Parathyroid adenoma (tissue), 2 donors: ENCODE measurements at regions not wholly inside any gene's neighbourhood (a gene's known extent, or its start where the extent isn't known, plus 50 kb on each side); places are given as distances from the start of the nearest gene placed in this dataset.

Experiments used
- H2AFZ ChIP-seq: fragments of 300-600 bp; sonication (generic); one replicate; pipeline ENCODE4 v1.7.0; 2017; ENCODE audit warnings: antibody characterized with exemption, mild to moderate bottlenecking
- H3K27ac ChIP-seq: fragments of 300-600 bp; sonication (generic); one replicate; pipeline ENCODE4 v1.7.0; 2017
- H3K27me3 ChIP-seq: fragments of 300-600 bp; sonication (generic); one replicate; pipeline ENCODE4 v1.7.0; 2017; ENCODE audit warnings: low read length; ENCODE audit not compliant: control insufficient read depth, insufficient read depth
- H3K36me3 ChIP-seq: fragments of 300-600 bp; sonication (generic); one replicate; pipeline ENCODE4 v1.7.0; 2017; ENCODE audit warnings: low read length; ENCODE audit not compliant: control insufficient read depth, insufficient read depth
- H3K4me1 ChIP-seq: fragments of 300-600 bp; sonication (generic); one replicate; pipeline ENCODE4 v1.7.0; 2017; ENCODE audit warnings: control low read depth
- H3K4me2 ChIP-seq: fragments of 300-600 bp; sonication (generic); one replicate; pipeline ENCODE4 v1.7.0; 2017; ENCODE audit warnings: low read length
- H3K4me3 ChIP-seq: fragments of 300-600 bp; sonication (generic); one replicate; pipeline ENCODE4 v1.7.0; 2017; ENCODE audit warnings: low read depth, low read length
- H3K79me2 ChIP-seq: fragments of 300-600 bp; sonication (generic); one replicate; pipeline ENCODE4 v1.7.0; 2017; ENCODE audit warnings: control low read depth
- H3K9ac ChIP-seq: fragments of 300-600 bp; sonication (generic); one replicate; pipeline ENCODE4 v1.7.0; 2017; ENCODE audit warnings: mild to moderate bottlenecking
- H3K9me3 ChIP-seq: fragments of 300-600 bp; sonication (generic); one replicate; pipeline ENCODE4 v1.7.0; 2017; ENCODE audit warnings: low read length; ENCODE audit not compliant: control insufficient read depth
- TF ChIP-seq, protein P1 (sequence below): fragments of 300-600 bp; sonication (generic); IDR thresholded peaks from one replicate; pipeline ENCODE4 v1.7.0; 2017; ENCODE audit warnings: antibody characterized with exemption, mild to moderate bottlenecking
- donor health status: primary hyperparathyroidism.

DNA sequence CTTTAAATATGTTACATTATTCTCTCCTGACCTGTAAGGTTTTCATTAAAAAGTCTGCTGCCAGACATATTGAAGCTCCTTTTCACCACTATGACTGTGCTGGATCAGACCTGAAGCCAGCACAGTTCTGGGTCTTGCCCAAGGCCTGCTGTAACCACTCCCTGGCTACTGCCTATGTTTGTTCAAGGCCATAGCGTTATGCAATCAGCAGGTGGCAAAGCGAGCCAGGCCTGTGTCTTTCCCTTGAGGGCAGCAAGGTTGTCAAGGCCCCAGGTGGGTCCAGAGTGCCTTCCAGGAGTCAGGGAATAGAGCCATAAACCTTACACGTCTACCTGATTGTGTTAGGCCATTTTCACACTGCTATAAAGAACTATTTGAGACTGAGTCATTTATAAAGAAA, 496.8 kb upstream of the PCDH9 start:
- Histone ChIP-seq H3K9ac (no peak overlapping the region), H3K79me2 (no peaks in the 10 kb centered on the region), H3K4me3 (no peak overlapping the region), H3K27ac (no peak overlapping the region), H3K4me2 (no peak overlapping the region), H3K9me3 (no peaks in the 10 kb centered on the region), H2AFZ (no peak overlapping the region), H3K27me3 (no peaks in the 10 kb centered on the region), H3K36me3 (no peaks in the 10 kb centered on the region), H3K4me1 (no peaks in the 10 kb centered on the region)
- TF ChIP-seq, protein P1, sequence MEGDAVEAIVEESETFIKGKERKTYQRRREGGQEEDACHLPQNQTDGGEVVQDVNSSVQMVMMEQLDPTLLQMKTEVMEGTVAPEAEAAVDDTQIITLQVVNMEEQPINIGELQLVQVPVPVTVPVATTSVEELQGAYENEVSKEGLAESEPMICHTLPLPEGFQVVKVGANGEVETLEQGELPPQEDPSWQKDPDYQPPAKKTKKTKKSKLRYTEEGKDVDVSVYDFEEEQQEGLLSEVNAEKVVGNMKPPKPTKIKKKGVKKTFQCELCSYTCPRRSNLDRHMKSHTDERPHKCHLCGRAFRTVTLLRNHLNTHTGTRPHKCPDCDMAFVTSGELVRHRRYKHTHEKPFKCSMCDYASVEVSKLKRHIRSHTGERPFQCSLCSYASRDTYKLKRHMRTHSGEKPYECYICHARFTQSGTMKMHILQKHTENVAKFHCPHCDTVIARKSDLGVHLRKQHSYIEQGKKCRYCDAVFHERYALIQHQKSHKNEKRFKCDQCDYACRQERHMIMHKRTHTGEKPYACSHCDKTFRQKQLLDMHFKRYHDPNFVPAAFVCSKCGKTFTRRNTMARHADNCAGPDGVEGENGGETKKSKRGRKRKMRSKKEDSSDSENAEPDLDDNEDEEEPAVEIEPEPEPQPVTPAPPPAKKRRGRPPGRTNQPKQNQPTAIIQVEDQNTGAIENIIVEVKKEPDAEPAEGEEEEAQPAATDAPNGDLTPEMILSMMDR = no peak

DNA sequence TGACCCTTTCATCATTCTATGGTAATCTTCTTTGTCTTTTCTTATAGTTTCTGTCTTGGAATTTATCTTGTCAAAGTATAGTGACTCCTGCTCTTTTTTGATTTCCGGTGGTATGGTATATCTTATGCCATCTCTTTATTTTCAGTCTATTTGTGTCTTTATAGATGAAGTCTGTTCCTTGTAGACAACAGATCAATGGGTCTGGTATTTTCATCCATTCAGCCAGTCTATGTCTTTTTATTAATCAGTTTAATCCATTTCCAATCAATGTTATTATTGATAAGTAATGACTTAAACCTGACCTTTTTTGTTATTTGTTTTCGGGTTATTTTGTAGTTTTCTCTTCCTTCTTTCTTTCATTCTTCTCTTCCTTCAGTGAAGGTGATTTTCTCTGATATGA, 495.9 kb upstream of the PCDH9 start:
- H3K79me2 ChIP-seq = no peaks in the 10 kb centered on the region
- TF ChIP-seq, protein P1 = no peak
- no peak overlapping the region for H3K27ac ChIP-seq
- H3K4me3 ChIP-seq = no peak overlapping the region
- H3K9ac ChIP-seq = no peak overlapping the region
- no peaks in the 10 kb centered on the region for H3K36me3 ChIP-seq
- H2AFZ ChIP-seq = no peak overlapping the region
- no peak overlapping the region for H3K4me2 ChIP-seq
- no peaks in the 10 kb centered on the region for H3K27me3 ChIP-seq
- H3K9me3 ChIP-seq = no peaks in the 10 kb centered on the region
- H3K4me1 ChIP-seq = no peaks in the 10 kb centered on the region

DNA sequence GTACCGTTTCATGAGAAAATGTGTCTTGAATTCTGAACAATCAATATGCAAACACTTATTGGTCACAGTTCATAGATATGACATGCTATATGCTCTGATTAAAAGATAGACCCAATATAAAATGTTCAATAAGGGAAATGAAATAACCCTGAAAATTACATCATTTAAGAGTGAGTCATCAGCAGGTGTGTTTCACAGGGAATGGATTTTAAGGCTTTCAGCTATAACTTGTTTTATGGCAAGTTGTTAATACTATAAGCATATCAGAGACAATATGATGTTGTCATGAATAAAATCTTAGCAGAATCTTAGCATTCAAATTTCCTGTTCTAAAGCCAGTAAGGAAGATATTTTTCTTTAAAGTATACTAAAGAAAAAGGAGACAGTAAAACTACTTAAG, 483.4 kb upstream of the PCDH9 start:
- Histone ChIP-seq H3K79me2 (no peaks in the 10 kb centered on the region), H3K4me3 (no peak overlapping the region), H3K4me1 (no peaks in the 10 kb centered on the region), H3K4me2 (no peak overlapping the region), H3K27me3 (no peaks in the 10 kb centered on the region), H3K9me3 (no peaks in the 10 kb centered on the region), H2AFZ (no peak overlapping the region), H3K27ac (no peak overlapping the region), H3K9ac (no peak overlapping the region), H3K36me3 (no peaks in the 10 kb centered on the region)
- TF ChIP-seq, protein P1 = no peak

DNA sequence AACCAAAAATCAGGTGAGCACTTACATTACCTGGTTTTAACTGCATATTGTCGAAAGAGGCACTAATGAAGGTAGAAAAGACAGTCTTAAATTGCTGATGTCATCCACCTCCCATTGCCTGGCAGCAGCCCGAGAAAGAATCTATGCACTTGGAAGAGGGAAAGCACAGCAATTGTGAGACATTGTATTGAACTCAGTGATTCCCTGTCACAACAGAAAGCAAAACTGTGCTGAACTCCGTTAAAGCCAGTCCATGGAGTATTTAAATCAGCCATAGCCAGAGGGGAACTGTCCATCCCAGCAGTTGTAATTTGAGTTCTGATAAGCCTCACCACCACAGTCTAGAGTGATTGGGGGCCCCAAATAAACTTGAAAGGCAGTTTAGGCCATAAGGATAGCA, 466.6 kb upstream of the PCDH9 start:
- Histone ChIP-seq H3K9me3 (no peaks in the 10 kb centered on the region), H3K4me3 (no peak overlapping the region), H3K9ac (no peak overlapping the region), H3K4me1 (no peaks in the 10 kb centered on the region), H3K27me3 (no peaks in the 10 kb centered on the region), H3K79me2 (no peaks in the 10 kb centered on the region), H3K27ac (no peak overlapping the region), H3K36me3 (no peaks in the 10 kb centered on the region), H3K4me2 (no peak overlapping the region), H2AFZ (no peak overlapping the region)
- TF ChIP-seq, protein P1 = no peak

DNA sequence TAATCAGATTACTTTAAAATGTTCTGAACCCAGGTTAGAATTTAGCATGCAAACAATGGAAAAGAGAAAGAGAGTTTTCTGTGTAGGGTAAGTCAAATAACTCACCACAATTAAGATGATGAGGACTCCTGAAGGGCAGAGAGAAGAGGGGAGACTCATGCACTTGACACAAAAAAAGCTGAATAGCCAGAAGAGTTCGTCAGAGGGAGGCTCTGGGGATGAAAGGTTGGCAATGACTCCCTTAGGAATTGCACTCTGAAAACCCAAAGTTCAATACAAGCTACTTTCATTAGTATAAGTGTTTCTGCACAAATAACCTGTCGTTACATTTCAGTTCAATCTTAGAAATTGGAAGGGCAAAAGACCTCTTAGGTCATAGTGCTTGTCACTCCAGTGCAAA, 434.4 kb upstream of the PCDH9 start:
- TF ChIP-seq, protein P1 = no peak
- no peak overlapping the region for H3K27ac ChIP-seq
- H3K36me3 ChIP-seq = no peaks in the 10 kb centered on the region
- H3K4me3 ChIP-seq = no peak overlapping the region
- H3K9me3 ChIP-seq = no peaks in the 10 kb centered on the region
- H3K9ac ChIP-seq = no peak overlapping the region
- no peaks in the 10 kb centered on the region for H3K79me2 ChIP-seq
- no peaks in the 10 kb centered on the region for H3K4me1 ChIP-seq
- H3K4me2 ChIP-seq = no peak overlapping the region
- H3K27me3 ChIP-seq = no peaks in the 10 kb centered on the region
- no peak overlapping the region for H2AFZ ChIP-seq
